ENCODE measurements at regions not wholly inside any gene's neighbourhood (a gene's known extent, or its start where the extent isn't known, plus 50 kb on each side); places are given as distances from the start of the nearest gene placed in this dataset.

GRCh38 chr2:67225287-67225973, 171.7 kb upstream of the ETAA1 start:
- TF ChIP-seq TAF1 (IDR thresholded peaks at IDR 0.05; ENCODE audit: low read depth) (no peak), CEBPB (IDR thresholded peaks at IDR 0.05) (no peak), CREB1 (IDR thresholded peaks at IDR 0.05; ENCODE audit: low read depth) (no peak), NFIC (IDR thresholded peaks at IDR 0.05) (no peak), RAD21 (IDR thresholded peaks at IDR 0.05; ENCODE audit: low read depth) (no peak), MAX (IDR thresholded peaks at IDR 0.05) (no peak)

Data from Ishikawa (cell line).